ENCODE measurements at regions not wholly inside any gene's neighbourhood (a gene's known extent, or its start where the extent isn't known, plus 50 kb on each side); places are given as distances from the start of the nearest gene placed in this dataset.
"Not testable (repeated sequence)": the region's sequence is repeated elsewhere in the genome, so short reads cannot be mapped to it uniquely, and the experiment has no call there.

- Histone ChIP-seq H3K36me3 (ENCODE audit: control insufficient read depth, insufficient read depth, low read length) (no peaks in the 10 kb centered on the region), H3K9me3 (ENCODE audit: control insufficient read depth, insufficient read depth, low read length) (no peaks in the 10 kb centered on the region), H3K4me3 (ENCODE audit: low read depth, low read length) (no peak overlapping the region), H3K27me3 (ENCODE audit: control insufficient read depth, insufficient read depth, low read length) (no peaks in the 10 kb centered on the region), H3K4me1 (ENCODE audit: control insufficient read depth, insufficient read depth, low read length) (peaks cover 9% of the 10 kb centered on the region), H3K9ac (ENCODE audit: low read depth, low read length) (no peak overlapping the region), H3K27ac (ENCODE audit: low read depth, low read length) (no peak overlapping the region)
Measured at GRCh38 chrX:115702982-115703381, 142.0 kb downstream of the PLS3 start.

GRCh38 chrX:115709039-115709438, 148.1 kb downstream of the PLS3 start:
- H3K9ac ChIP-seq (ENCODE audit: low read depth, low read length): no peak overlapping the region
- H3K4me3 ChIP-seq (ENCODE audit: low read depth, low read length): no peak overlapping the region
- peaks cover 6% of the 10 kb centered on the region for H3K27me3 ChIP-seq (ENCODE audit: control insufficient read depth, insufficient read depth, low read length)
- no peaks in the 10 kb centered on the region for H3K9me3 ChIP-seq (ENCODE audit: control insufficient read depth, insufficient read depth, low read length)
- peaks cover 29% of the 10 kb centered on the region for H3K4me1 ChIP-seq (ENCODE audit: control insufficient read depth, insufficient read depth, low read length)
- no peaks in the 10 kb centered on the region for H3K36me3 ChIP-seq (ENCODE audit: control insufficient read depth, insufficient read depth, low read length)
- H3K27ac ChIP-seq (ENCODE audit: low read depth, low read length): no peak overlapping the region

GRCh38 chrX:115712484-115712883, 151.5 kb downstream of the PLS3 start:
- Histone ChIP-seq H3K36me3 (ENCODE audit: control insufficient read depth, insufficient read depth, low read length) (no peaks in the 10 kb centered on the region), H3K4me3 (ENCODE audit: low read depth, low read length) (no peak overlapping the region), H3K27ac (ENCODE audit: low read depth, low read length) (no peak overlapping the region), H3K27me3 (ENCODE audit: control insufficient read depth, insufficient read depth, low read length) (peaks cover 6% of the 10 kb centered on the region), H3K9ac (ENCODE audit: low read depth, low read length) (no peak overlapping the region), H3K4me1 (ENCODE audit: control insufficient read depth, insufficient read depth, low read length) (peaks cover 28% of the 10 kb centered on the region), H3K9me3 (ENCODE audit: control insufficient read depth, insufficient read depth, low read length) (no peaks in the 10 kb centered on the region)

- Histone ChIP-seq H3K9me3 (ENCODE audit: control insufficient read depth, insufficient read depth, low read length) (no peaks in the 10 kb centered on the region), H3K9ac (ENCODE audit: low read depth, low read length) (no peak overlapping the region), H3K4me1 (ENCODE audit: control insufficient read depth, insufficient read depth, low read length) (peaks cover 20% of the 10 kb centered on the region), H3K4me3 (ENCODE audit: low read depth, low read length) (no peak overlapping the region), H3K36me3 (ENCODE audit: control insufficient read depth, insufficient read depth, low read length) (no peaks in the 10 kb centered on the region), H3K27me3 (ENCODE audit: control insufficient read depth, insufficient read depth, low read length) (peaks cover 6% of the 10 kb centered on the region), H3K27ac (ENCODE audit: low read depth, low read length) (no peak overlapping the region)
Measured at GRCh38 chrX:115713460-115713859, 152.5 kb downstream of the PLS3 start.

- H3K27me3 ChIP-seq (ENCODE audit: control insufficient read depth, insufficient read depth, low read length): no peaks in the 10 kb centered on the region
- H3K9ac ChIP-seq (ENCODE audit: low read depth, low read length): no peak overlapping the region
- H3K27ac ChIP-seq (ENCODE audit: low read depth, low read length): no peak overlapping the region
- no peaks in the 10 kb centered on the region for H3K9me3 ChIP-seq (ENCODE audit: control insufficient read depth, insufficient read depth, low read length)
- H3K36me3 ChIP-seq (ENCODE audit: control insufficient read depth, insufficient read depth, low read length): no peaks in the 10 kb centered on the region
- peaks cover 2% of the 10 kb centered on the region; the same call in 1 of the 2 replicates for H3K4me1 ChIP-seq (ENCODE audit: control insufficient read depth, insufficient read depth, low read length)
- H3K4me3 ChIP-seq (ENCODE audit: low read depth, low read length): no peak overlapping the region
Measured at GRCh38 chrX:115719171-115719570, 158.2 kb downstream of the PLS3 start.

- not testable (repeated sequence) for H3K27me3 ChIP-seq (ENCODE audit: control insufficient read depth, insufficient read depth, low read length); H3K4me1 ChIP-seq (ENCODE audit: control insufficient read depth, insufficient read depth, low read length); H3K36me3 ChIP-seq (ENCODE audit: control insufficient read depth, insufficient read depth, low read length); H3K9me3 ChIP-seq (ENCODE audit: control insufficient read depth, insufficient read depth, low read length); H3K27ac ChIP-seq (ENCODE audit: low read depth, low read length)
- H3K4me3 ChIP-seq (ENCODE audit: low read depth, low read length): peak overlapping the region; percentile 64
- H3K9ac ChIP-seq (ENCODE audit: low read depth, low read length): peak overlapping the region; percentile 81; the same call in 1 of the 2 replicates
Measured at GRCh38 chrX:115722724-115723433, 161.9 kb downstream of the PLS3 start.

- H3K27ac ChIP-seq (ENCODE audit: low read depth, low read length); H3K4me3 ChIP-seq (ENCODE audit: low read depth, low read length); H3K4me1 ChIP-seq (ENCODE audit: control insufficient read depth, insufficient read depth, low read length); H3K36me3 ChIP-seq (ENCODE audit: control insufficient read depth, insufficient read depth, low read length); H3K9ac ChIP-seq (ENCODE audit: low read depth, low read length); H3K27me3 ChIP-seq (ENCODE audit: control insufficient read depth, insufficient read depth, low read length); H3K9me3 ChIP-seq (ENCODE audit: control insufficient read depth, insufficient read depth, low read length): not testable (repeated sequence)
Measured at GRCh38 chrX:115725370-115725769, 164.4 kb downstream of the PLS3 start.

- not testable (repeated sequence) for H3K9ac ChIP-seq (ENCODE audit: low read depth, low read length); H3K9me3 ChIP-seq (ENCODE audit: control insufficient read depth, insufficient read depth, low read length); H3K27ac ChIP-seq (ENCODE audit: low read depth, low read length); H3K27me3 ChIP-seq (ENCODE audit: control insufficient read depth, insufficient read depth, low read length); H3K4me1 ChIP-seq (ENCODE audit: control insufficient read depth, insufficient read depth, low read length); H3K4me3 ChIP-seq (ENCODE audit: low read depth, low read length); H3K36me3 ChIP-seq (ENCODE audit: control insufficient read depth, insufficient read depth, low read length)
Measured at GRCh38 chrX:115727792-115728732, 167.1 kb downstream of the PLS3 start.

GRCh38 chrX:115732530-115732929, 171.6 kb downstream of the PLS3 start:
- not testable (repeated sequence) for H3K27me3 ChIP-seq (ENCODE audit: control insufficient read depth, insufficient read depth, low read length); H3K27ac ChIP-seq (ENCODE audit: low read depth, low read length); H3K36me3 ChIP-seq (ENCODE audit: control insufficient read depth, insufficient read depth, low read length); H3K4me1 ChIP-seq (ENCODE audit: control insufficient read depth, insufficient read depth, low read length); H3K4me3 ChIP-seq (ENCODE audit: low read depth, low read length); H3K9me3 ChIP-seq (ENCODE audit: control insufficient read depth, insufficient read depth, low read length); H3K9ac ChIP-seq (ENCODE audit: low read depth, low read length)

GRCh38 chrX:115735269-115735668, 174.3 kb downstream of the PLS3 start:
- not testable (repeated sequence) for H3K9me3 ChIP-seq (ENCODE audit: control insufficient read depth, insufficient read depth, low read length); H3K4me3 ChIP-seq (ENCODE audit: low read depth, low read length); H3K27me3 ChIP-seq (ENCODE audit: control insufficient read depth, insufficient read depth, low read length)

More at GRCh38 chrX:115735269-115735668, 174.3 kb downstream of the PLS3 start:
- not testable (repeated sequence) for H3K4me1 ChIP-seq (ENCODE audit: control insufficient read depth, insufficient read depth, low read length); H3K9ac ChIP-seq (ENCODE audit: low read depth, low read length); H3K36me3 ChIP-seq (ENCODE audit: control insufficient read depth, insufficient read depth, low read length)
- H3K27ac ChIP-seq (ENCODE audit: low read depth, low read length): peak overlapping the region; percentile 60

All from HUES48 (cell line).